HepG2 (cell line): ENCODE measurements at regions not wholly inside any gene's neighbourhood (a gene's known extent, or its start where the extent isn't known, plus 50 kb on each side); places are given as distances from the start of the nearest gene placed in this dataset.

Experiments
- CBX5 ChIP-seq: sonication (generic); formaldehyde crosslinking; IDR thresholded peaks from 2 replicates; pipeline ENCODE4 v1.4.0; 2020; ENCODE audit warnings: missing genetic modification reagents, borderline replicate concordance
- ELF3 ChIP-seq: IDR thresholded peaks from 2 replicates; pipeline ENCODE4 v1.6.1; 2016; ENCODE audit warnings: missing genetic modification reagents, missing compliant biosample characterization
- ESRRA ChIP-seq: sonication (generic); formaldehyde crosslinking; IDR thresholded peaks from 2 replicates; pipeline ENCODE4 v1.5.1; 2020; ENCODE audit warnings: mild to moderate bottlenecking, low read depth, missing genetic modification reagents
- FOXC1 ChIP-seq: sonication (generic); formaldehyde crosslinking; IDR thresholded peaks from 2 replicates; pipeline ENCODE4 v1.8.0; 2022; ENCODE audit warnings: mild to moderate bottlenecking, missing genetic modification reagents, borderline replicate concordance
- HNRNPK ChIP-seq: fragments of 200-400 bp; formaldehyde crosslinking; IDR thresholded peaks from 2 replicates; pipeline ENCODE4 v1.6.1; 2018; ENCODE audit warnings: low read length, low read depth, moderate library complexity, mild to moderate bottlenecking; ENCODE audit not compliant: poor library complexity, severe bottlenecking
- JUN ChIP-seq: sonication (generic); formaldehyde crosslinking; IDR thresholded peaks from 2 replicates; pipeline ENCODE4 v1.4.0; 2020; ENCODE audit warnings: mild to moderate bottlenecking, missing genetic modification reagents
- TOE1 ChIP-seq: sonication (generic); formaldehyde crosslinking; IDR thresholded peaks from 2 replicates; pipeline ENCODE4 v1.4.0; 2020; ENCODE audit warnings: mild to moderate bottlenecking, missing genetic modification reagents
- ZBTB21 ChIP-seq: sonication (generic); formaldehyde crosslinking; IDR thresholded peaks from 2 replicates; pipeline ENCODE4 v1.4.0; 2020; ENCODE audit warnings: missing genetic modification reagents
- ZNF12 ChIP-seq: sonication (generic); formaldehyde crosslinking; IDR thresholded peaks from 2 replicates; pipeline ENCODE4 v1.5.0; 2020; ENCODE audit warnings: missing genetic modification reagents
- ZNF124 ChIP-seq: sonication (generic); formaldehyde crosslinking; IDR thresholded peaks from 2 replicates; pipeline ENCODE4 v1.4.0; 2020; ENCODE audit warnings: missing genetic modification reagents
- ZNF530 ChIP-seq: sonication (generic); formaldehyde crosslinking; IDR thresholded peaks from 2 replicates; pipeline ENCODE4 v1.5.0; 2020; ENCODE audit warnings: low read depth, mild to moderate bottlenecking, missing genetic modification reagents
- ZNF629 ChIP-seq: sonication (generic); formaldehyde crosslinking; conservative IDR thresholded peaks from 2 replicates; pipeline ENCODE4 v1.5.0; 2020; ENCODE audit warnings: missing genetic modification reagents
- TF ChIP-seq, protein P1 (sequence below): sonication (generic); formaldehyde crosslinking; IDR thresholded peaks from 2 replicates; pipeline ENCODE4 v1.5.0; 2020; ENCODE audit warnings: mild to moderate bottlenecking, missing genetic modification reagents
- TF ChIP-seq, protein P2 (sequence below): sonication (generic); formaldehyde crosslinking; conservative IDR thresholded peaks from 2 replicates; pipeline ENCODE4 v1.4.0; 2020; ENCODE audit warnings: mild to moderate bottlenecking, missing genetic modification reagents, moderate library complexity
- TF ChIP-seq, protein P3 (sequence below): sonication (generic); formaldehyde crosslinking; IDR thresholded peaks from 2 replicates; pipeline ENCODE4 v1.4.0; 2020; ENCODE audit warnings: mild to moderate bottlenecking, missing genetic modification reagents, borderline replicate concordance
- TF ChIP-seq, protein P4 (sequence below): conservative IDR thresholded peaks from 2 replicates; pipeline ENCODE4 v1.6.1; 2018; ENCODE audit warnings: missing genetic modification reagents
- TF ChIP-seq, protein P5 (sequence below): sonication (generic); formaldehyde crosslinking; IDR thresholded peaks from 2 replicates; pipeline ENCODE4 v1.8.1; 2022; ENCODE audit warnings: mild to moderate bottlenecking, missing genetic modification reagents

DNA sequence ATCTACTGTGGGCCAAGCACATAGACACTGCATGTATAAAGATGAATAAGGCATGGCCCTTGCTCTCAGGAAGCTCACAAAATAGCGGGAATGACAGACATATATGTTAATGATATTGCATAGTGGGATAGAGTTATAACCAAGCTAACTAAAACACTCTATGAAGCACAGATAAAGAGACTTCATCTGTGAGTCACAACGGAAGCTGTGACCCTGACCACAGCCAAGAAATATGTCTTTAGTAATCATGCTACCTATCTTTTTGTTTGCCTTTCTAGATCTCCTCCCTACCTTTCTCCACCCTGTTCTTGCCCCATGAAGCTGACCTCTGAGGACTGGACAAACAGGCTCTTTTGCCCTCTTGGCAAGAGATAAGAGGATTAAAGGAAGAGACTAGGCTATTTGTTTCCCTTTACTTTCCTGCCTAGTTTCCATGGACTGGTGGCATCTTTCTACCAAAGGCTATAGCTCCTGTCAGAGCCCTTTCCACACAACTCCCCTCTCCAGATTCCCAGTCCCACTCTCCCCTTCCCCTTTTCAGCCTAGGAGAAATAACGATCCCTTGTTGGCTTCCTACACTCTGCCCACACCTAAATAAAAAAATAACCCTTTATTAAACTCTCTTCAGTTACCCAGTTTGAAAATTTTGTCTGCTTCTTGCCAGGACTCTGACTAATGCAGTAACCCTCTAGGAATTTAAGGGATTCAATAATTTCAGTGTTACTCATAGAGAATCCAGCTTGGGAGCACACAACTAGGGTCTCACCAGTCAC, 504.9 kb upstream of the MARCKS start (continued):
- peak; percentile 68; the same call in 1 of the 2 replicates for TF ChIP-seq ESRRA (CRISPR knock-in tag)
- peak; percentile 97 for TF ChIP-seq ELF3 (CRISPR knock-in tag)
- peak; percentile 90; the same call in 1 of the 2 replicates for TF ChIP-seq CBX5 (CRISPR knock-in tag)
- TF ChIP-seq, protein P1, sequence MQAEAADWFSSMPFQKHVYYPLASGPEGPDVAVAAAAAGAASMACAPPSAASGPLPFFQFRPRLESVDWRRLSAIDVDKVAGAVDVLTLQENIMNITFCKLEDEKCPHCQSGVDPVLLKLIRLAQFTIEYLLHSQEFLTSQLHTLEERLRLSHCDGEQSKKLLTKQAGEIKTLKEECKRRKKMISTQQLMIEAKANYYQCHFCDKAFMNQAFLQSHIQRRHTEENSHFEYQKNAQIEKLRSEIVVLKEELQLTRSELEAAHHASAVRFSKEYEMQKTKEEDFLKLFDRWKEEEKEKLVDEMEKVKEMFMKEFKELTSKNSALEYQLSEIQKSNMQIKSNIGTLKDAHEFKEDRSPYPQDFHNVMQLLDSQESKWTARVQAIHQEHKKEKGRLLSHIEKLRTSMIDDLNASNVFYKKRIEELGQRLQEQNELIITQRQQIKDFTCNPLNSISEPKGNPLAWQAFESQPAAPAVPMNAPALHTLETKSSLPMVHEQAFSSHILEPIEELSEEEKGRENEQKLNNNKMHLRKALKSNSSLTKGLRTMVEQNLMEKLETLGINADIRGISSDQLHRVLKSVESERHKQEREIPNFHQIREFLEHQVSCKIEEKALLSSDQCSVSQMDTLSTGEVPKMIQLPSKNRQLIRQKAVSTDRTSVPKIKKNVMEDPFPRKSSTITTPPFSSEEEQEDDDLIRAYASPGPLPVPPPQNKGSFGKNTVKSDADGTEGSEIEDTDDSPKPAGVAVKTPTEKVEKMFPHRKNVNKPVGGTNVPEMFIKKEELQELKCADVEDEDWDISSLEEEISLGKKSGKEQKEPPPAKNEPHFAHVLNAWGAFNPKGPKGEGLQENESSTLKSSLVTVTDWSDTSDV, result no peak
- TF ChIP-seq, protein P2, sequence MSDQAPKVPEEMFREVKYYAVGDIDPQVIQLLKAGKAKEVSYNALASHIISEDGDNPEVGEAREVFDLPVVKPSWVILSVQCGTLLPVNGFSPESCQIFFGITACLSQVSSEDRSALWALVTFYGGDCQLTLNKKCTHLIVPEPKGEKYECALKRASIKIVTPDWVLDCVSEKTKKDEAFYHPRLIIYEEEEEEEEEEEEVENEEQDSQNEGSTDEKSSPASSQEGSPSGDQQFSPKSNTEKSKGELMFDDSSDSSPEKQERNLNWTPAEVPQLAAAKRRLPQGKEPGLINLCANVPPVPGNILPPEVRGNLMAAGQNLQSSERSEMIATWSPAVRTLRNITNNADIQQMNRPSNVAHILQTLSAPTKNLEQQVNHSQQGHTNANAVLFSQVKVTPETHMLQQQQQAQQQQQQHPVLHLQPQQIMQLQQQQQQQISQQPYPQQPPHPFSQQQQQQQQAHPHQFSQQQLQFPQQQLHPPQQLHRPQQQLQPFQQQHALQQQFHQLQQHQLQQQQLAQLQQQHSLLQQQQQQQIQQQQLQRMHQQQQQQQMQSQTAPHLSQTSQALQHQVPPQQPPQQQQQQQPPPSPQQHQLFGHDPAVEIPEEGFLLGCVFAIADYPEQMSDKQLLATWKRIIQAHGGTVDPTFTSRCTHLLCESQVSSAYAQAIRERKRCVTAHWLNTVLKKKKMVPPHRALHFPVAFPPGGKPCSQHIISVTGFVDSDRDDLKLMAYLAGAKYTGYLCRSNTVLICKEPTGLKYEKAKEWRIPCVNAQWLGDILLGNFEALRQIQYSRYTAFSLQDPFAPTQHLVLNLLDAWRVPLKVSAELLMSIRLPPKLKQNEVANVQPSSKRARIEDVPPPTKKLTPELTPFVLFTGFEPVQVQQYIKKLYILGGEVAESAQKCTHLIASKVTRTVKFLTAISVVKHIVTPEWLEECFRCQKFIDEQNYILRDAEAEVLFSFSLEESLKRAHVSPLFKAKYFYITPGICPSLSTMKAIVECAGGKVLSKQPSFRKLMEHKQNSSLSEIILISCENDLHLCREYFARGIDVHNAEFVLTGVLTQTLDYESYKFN (CRISPR knock-in tag), result peak; percentile 98
- TF ChIP-seq TOE1, result peak; percentile 83; the same call in 1 of the 2 replicates
- TF ChIP-seq FOXC1, result no peak
- peak; percentile 41; the same call in 1 of the 2 replicates for TF ChIP-seq ZBTB21 (CRISPR knock-in tag)
- TF ChIP-seq ZNF12, result peak; percentile 74
- TF ChIP-seq, protein P3, sequence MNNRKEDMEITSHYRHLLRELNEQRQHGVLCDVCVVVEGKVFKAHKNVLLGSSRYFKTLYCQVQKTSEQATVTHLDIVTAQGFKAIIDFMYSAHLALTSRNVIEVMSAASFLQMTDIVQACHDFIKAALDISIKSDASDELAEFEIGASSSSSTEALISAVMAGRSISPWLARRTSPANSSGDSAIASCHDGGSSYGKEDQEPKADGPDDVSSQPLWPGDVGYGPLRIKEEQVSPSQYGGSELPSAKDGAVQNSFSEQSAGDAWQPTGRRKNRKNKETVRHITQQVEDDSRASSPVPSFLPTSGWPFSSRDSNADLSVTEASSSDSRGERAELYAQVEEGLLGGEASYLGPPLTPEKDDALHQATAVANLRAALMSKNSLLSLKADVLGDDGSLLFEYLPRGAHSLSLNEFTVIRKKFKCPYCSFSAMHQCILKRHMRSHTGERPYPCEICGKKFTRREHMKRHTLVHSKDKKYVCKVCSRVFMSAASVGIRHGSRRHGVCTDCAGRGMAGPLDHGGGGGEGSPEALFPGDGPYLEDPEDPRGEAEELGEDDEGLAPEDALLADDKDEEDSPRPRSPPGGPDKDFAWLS (CRISPR knock-in tag), result no peak
- peak; percentile 93 for TF ChIP-seq JUN
- 0 out of 2 replicates have a peak, but pooled peaks have one; percentile 68 for TF ChIP-seq ZNF124 (CRISPR knock-in tag)
- TF ChIP-seq, protein P4, sequence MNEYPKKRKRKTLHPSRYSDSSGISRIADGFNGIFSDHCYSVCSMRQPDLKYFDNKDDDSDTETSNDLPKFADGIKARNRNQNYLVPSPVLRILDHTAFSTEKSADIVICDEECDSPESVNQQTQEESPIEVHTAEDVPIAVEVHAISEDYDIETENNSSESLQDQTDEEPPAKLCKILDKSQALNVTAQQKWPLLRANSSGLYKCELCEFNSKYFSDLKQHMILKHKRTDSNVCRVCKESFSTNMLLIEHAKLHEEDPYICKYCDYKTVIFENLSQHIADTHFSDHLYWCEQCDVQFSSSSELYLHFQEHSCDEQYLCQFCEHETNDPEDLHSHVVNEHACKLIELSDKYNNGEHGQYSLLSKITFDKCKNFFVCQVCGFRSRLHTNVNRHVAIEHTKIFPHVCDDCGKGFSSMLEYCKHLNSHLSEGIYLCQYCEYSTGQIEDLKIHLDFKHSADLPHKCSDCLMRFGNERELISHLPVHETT (CRISPR knock-in tag), result peak; percentile 55; the same call in 1 of the 2 replicates
- TF ChIP-seq, protein P5, sequence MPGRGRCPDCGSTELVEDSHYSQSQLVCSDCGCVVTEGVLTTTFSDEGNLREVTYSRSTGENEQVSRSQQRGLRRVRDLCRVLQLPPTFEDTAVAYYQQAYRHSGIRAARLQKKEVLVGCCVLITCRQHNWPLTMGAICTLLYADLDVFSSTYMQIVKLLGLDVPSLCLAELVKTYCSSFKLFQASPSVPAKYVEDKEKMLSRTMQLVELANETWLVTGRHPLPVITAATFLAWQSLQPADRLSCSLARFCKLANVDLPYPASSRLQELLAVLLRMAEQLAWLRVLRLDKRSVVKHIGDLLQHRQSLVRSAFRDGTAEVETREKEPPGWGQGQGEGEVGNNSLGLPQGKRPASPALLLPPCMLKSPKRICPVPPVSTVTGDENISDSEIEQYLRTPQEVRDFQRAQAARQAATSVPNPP (CRISPR knock-in tag), result peak; percentile 85; the same call in 1 of the 2 replicates
- TF ChIP-seq HNRNPK, result no peak
- TF ChIP-seq ZNF629 (CRISPR knock-in tag), result peak; percentile 57; the same call in 1 of the 2 replicates
- no peak for TF ChIP-seq ZNF530 (CRISPR knock-in tag)
